ENCODE measurements at regions not wholly inside any gene's neighbourhood (a gene's known extent, or its start where the extent isn't known, plus 50 kb on each side); places are given as distances from the start of the nearest gene placed in this dataset.

GRCh38 chr3:41102750-41103149, 96.6 kb upstream of the CTNNB1 start:
- Histone ChIP-seq H3K27ac (no peak overlapping the region), H3K27me3 (no peaks in the 10 kb centered on the region), H3K36me3 (no peaks in the 10 kb centered on the region), H3K4me1 (peaks cover 0 to 19% (median 8%) of the 10 kb centered on the region in 12 donors), H3K4me3 (no peak overlapping the region), H3K9me3 (no peaks in the 10 kb centered on the region)
- TF ChIP-seq POLR2A (IDR thresholded peaks at IDR 0.05): no peak
- WGBS, 4 donors: 44 to 70% (median 50%) methylated on average over 3 of the region's 3 CpGs
- ATAC-seq (peak in 3 of 4 donors; percentile 65 to 81 (median 67)), DNase-seq (no peak)
- intact Hi-C loops (cut with DNase I): no loop called here

- no peaks in the 10 kb centered on the region for H3K36me3 ChIP-seq
- TF ChIP-seq, protein P1, sequence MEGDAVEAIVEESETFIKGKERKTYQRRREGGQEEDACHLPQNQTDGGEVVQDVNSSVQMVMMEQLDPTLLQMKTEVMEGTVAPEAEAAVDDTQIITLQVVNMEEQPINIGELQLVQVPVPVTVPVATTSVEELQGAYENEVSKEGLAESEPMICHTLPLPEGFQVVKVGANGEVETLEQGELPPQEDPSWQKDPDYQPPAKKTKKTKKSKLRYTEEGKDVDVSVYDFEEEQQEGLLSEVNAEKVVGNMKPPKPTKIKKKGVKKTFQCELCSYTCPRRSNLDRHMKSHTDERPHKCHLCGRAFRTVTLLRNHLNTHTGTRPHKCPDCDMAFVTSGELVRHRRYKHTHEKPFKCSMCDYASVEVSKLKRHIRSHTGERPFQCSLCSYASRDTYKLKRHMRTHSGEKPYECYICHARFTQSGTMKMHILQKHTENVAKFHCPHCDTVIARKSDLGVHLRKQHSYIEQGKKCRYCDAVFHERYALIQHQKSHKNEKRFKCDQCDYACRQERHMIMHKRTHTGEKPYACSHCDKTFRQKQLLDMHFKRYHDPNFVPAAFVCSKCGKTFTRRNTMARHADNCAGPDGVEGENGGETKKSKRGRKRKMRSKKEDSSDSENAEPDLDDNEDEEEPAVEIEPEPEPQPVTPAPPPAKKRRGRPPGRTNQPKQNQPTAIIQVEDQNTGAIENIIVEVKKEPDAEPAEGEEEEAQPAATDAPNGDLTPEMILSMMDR (IDR thresholded peaks at IDR 0.05): no peak
- TF ChIP-seq POLR2A (IDR thresholded peaks at IDR 0.05): no peak
- intact Hi-C loops (cut with DNase I): no loop called here
- ATAC-seq (peak in 1 of 4 donors; percentile 58), DNase-seq (no peak)
- no peaks in the 10 kb centered on the region for H3K27me3 ChIP-seq
- 58 to 79% (median 66%) methylated on average over 2 of the region's 2 CpGs for WGBS, 4 donors
- peaks cover 0 to 19% (median 8%) of the 10 kb centered on the region in 12 donors for H3K4me1 ChIP-seq
- H3K9me3 ChIP-seq: no peaks in the 10 kb centered on the region
- H3K4me3 ChIP-seq: no peak overlapping the region
- H3K27ac ChIP-seq: no peak overlapping the region
Measured at GRCh38 chr3:41103200-41103599, 96.1 kb upstream of the CTNNB1 start.

- Histone ChIP-seq H3K27me3 (peaks cover 0 to 2% (median 0%) of the 10 kb centered on the region in 9 donors), H3K27ac (no peak overlapping the region), H3K4me1 (peaks cover 0 to 19% (median 8%) of the 10 kb centered on the region in 12 donors), H3K9me3 (no peaks in the 10 kb centered on the region), H3K4me3 (no peak overlapping the region), H3K36me3 (no peaks in the 10 kb centered on the region)
- DNase-seq (no peak), ATAC-seq (no peak)
- TF ChIP-seq, protein P1 (IDR thresholded peaks at IDR 0.05): no peak
- no peak for TF ChIP-seq POLR2A (IDR thresholded peaks at IDR 0.05)
- intact Hi-C loops (cut with DNase I): no loop called here
- WGBS, 4 donors: 57 to 66% (median 60%) methylated on average over 3 of the region's 3 CpGs
Measured at GRCh38 chr3:41104147-41104546, 95.2 kb upstream of the CTNNB1 start.

DNA sequence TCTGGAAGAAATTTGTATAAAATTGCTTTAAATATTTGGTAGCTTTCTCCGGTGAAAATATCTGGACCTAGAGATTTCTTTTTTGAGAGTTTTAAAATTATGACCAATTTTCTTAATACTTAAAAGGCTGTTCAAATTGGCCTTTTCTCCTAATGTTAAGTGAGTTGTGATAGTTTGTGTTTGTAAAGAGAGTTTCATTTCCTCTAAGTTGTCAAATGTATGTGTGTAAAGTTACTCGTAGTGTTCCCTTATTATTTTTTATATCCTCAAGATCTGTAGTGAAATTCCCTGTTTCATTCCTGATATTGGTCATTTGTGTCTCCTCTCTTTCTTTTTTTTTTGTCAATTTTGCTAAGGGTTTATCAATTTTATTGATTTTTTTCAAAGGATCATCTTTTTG, 92.6 kb upstream of the CTNNB1 start:
- no peak for ATAC-seq
- H3K36me3 ChIP-seq: no peaks in the 10 kb centered on the region
- H3K27ac ChIP-seq: no peak overlapping the region
- TF ChIP-seq, protein P1 (IDR thresholded peaks at IDR 0.05): no peak
- no peak for TF ChIP-seq POLR2A (IDR thresholded peaks at IDR 0.05)
- no peaks in the 10 kb centered on the region for H3K9me3 ChIP-seq
- peaks cover 0 to 2% (median 0%) of the 10 kb centered on the region in 9 donors for H3K27me3 ChIP-seq
- no peak for DNase-seq
- intact Hi-C loops (cut with DNase I): no loop called here
- WGBS, 4 donors: 89 to 97% (median 92%) methylated on average over 2 of the region's 2 CpGs
- peaks cover 0 to 19% (median 8%) of the 10 kb centered on the region in 12 donors for H3K4me1 ChIP-seq
- H3K4me3 ChIP-seq: no peak overlapping the region

DNA sequence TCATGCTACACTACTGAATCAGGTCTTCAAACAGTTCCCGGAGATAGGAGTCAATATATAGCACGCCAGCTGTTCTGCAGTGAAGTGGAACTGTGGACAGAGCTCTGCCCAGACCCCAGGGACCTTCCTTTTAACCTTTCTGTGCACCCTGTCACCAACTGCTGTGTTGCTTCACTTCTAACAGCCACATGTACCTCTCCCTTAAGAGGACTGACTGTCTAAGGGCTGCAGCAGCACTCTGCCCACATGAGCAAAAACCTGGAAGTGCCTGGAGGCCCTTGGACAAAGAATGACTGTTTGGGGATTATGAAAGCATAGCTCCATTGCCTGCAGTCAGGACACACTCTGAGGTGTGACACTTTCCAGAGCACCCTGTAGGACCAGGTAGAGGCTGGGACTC, 88.3 kb upstream of the CTNNB1 start:
- DNase-seq (no peak), ATAC-seq (peak in 2 of 4 donors; percentile 18 to 33)
- TF ChIP-seq POLR2A (IDR thresholded peaks at IDR 0.05): no peak
- TF ChIP-seq, protein P1 (IDR thresholded peaks at IDR 0.05): no peak
- Histone ChIP-seq H3K27ac (no peak overlapping the region), H3K4me3 (no peak overlapping the region), H3K27me3 (peaks cover 0 to 2% (median 0%) of the 10 kb centered on the region in 9 donors), H3K36me3 (no peaks in the 10 kb centered on the region), H3K9me3 (no peaks in the 10 kb centered on the region), H3K4me1 (no peaks in the 10 kb centered on the region)
- 63 to 79% (median 67%) methylated on average over 2 of the region's 2 CpGs for WGBS, 4 donors
- intact Hi-C loops (cut with DNase I): loop anchor here in 1 of 10 donors (5.0 kb wide), 1 partner anchor 779 kb away; no protein-coding TSS in a partner anchor

All from heart left ventricle (tissue), 16 donors.